ENCODE measurements at regions not wholly inside any gene's neighbourhood (a gene's known extent, or its start where the extent isn't known, plus 50 kb on each side); places are given as distances from the start of the nearest gene placed in this dataset.
"Not testable (repeated sequence)": the region's sequence is repeated elsewhere in the genome, so short reads cannot be mapped to it uniquely, and the experiment has no call there.

DNA sequence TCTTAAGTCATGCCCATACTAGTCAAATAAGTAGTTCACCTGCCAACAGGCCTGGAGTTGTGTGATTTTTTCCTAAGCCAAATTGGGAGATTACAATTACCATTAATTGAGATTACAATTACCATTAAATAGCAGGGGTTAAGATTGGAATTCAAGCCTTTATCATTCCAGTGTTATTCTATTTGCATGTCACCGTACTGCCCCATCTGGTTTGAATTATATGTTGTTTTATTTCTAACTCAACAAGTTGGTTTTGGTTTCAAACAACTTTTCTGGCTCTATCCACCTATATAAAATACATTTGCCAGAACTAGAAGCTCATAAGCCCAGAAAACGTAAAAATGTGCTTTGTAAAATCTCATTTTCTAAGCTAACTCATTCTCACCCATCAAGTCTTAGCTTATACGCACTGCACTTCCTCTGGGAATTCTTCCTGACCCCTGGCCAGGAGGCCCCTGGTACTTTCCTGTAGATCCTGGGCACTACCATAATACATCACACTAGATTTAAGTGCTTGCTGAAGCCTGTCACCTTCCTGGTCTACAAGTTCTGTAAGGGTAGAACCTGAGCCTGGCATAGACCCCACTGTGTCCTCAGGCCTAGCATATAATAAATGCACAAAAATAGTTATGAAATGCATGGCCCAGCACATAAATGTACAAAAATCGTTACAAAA lies 242.0 kb upstream of the TRPM3 start:
- DNase-seq (ENCODE audit: low read depth) = no peak

DNA sequence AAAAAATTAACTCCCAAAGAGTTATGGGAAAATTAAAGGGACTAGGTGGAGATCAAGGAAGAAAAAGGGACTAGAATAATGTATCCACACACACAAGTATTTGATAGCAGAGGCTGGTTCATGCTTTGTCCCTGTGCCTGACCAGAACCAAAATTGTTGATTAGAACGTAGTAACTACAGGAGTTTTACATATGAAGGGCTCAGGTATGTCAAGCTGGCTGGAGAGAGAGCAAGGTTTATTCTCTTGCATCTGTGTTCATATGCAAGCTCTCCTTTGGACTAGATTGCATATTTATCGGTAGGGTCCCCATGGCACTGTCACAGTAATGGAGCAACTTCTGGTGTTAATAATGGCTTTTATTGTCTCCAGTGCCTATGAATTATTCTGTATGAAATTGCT lies 239.9 kb upstream of the TRPM3 start:
- DNase-seq (ENCODE audit: low read depth) = no peak

DNA sequence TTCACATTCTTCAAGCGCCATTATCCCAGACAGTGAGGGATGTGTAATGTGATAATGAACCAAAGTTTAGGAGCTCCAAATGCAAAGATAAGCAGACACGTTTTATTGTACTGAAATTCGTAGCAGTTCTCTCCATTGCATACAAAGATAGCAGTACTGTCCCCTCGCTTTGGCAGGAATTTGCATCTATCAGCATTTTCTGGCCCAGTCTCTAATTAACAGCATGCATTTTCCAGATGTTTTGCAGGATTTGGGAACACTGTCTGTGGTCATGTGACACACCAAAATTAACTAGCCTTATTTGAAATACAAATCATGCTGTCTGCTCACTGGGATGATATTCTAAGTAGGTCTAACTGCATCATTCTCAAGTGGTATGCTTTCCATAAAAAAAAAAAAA lies 235.9 kb upstream of the TRPM3 start:
- DNase-seq (ENCODE audit: low read depth) = no peak

DNA sequence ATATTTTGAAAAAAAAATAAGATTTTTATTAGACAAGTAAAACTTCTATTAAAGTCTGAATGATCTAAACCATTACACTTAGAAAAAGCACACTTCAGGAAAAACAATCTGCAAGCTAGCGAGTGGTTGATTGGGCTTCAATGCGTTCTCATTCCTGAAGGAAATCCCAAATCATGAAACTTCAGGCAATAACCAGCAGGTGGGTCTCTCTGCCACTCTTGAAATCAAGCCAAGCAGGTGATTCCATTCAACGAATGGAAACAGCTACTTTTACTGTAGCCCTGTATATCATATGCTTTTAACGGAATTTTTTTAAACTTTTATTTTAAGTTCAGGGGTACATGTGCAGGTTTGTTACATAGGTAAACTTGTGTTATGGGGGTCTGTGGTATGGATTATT lies 234.5 kb upstream of the TRPM3 start:
- no peak for DNase-seq (ENCODE audit: low read depth)

DNA sequence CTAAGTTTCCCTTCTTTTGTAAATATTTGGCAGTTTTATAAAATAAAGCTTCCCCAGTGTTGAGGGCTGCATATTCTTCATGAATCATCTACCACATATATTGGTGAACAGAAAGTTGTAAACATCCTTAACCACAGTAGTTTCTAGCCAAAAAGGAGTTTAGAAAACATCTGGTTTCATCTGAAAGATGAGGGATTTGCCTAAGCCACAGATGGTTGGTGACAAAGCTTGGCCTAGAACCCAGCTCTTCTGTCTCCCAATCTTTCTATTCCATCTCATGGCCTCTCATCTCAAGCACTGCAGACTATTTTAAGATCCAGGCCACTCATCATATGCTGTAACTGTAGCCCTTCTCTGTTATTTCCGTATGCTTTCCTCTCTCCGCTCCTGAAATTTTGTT lies 232.3 kb upstream of the TRPM3 start:
- no peak for DNase-seq (ENCODE audit: low read depth)

DNA sequence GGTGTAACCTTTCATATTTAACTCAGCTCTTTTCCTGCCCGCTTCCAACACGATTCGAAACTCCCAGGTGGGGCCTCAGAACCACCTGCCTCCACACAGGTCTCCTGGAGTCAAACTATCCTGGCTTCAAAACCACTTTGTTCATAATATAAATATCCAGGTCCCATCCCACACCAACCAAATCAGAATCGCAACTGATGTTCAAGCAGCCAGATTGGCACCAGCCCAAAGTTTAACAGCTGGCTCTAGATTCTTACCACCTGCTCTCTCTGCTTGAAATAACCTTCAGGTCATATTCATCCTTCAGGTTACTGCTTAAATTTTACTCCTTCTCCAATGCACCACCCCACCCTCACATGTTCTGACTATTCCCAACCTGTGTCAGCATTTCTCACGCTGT lies 231.4 kb upstream of the TRPM3 start:
- no peak for DNase-seq (ENCODE audit: low read depth)

DNA sequence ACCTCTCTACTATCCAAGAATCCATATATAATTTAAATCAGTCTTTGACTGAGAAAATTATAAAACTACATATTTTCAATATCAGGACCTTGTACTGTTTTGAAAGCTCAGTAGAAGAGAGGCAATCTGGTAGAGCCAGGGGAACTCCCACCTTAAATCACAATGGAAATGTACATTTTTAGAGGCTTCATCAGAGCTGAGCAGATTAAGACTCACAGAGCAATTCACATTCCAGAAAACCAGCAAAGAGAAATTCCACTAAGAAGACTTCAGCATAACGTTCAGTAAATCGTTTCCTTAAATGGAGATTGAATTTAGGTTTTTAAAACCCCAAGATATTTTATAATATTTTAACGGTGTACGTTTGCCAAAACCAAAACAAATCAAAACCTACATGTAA lies 227.8 kb upstream of the TRPM3 start:
- no peak for DNase-seq (ENCODE audit: low read depth)

DNA sequence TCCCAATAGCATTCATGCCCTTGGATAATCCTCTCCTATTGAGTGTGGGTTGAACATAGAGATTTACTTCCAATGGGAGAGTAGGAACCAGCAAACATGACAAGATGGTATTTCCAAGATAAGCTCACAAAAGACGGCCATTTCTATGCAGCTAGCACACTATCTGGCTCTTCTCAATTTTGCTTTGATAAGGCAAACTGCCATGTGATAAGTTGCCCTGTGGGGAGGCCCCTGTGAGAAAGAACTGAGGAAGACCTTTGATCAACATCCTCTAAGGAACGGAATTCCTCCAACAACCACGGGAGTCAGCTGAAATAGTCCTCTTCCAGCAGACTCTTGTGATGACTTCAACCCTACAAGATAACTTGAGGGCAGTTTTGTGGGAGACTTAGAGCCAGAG lies 211.9 kb upstream of the TRPM3 start:
- no peak for DNase-seq (ENCODE audit: low read depth)

DNA sequence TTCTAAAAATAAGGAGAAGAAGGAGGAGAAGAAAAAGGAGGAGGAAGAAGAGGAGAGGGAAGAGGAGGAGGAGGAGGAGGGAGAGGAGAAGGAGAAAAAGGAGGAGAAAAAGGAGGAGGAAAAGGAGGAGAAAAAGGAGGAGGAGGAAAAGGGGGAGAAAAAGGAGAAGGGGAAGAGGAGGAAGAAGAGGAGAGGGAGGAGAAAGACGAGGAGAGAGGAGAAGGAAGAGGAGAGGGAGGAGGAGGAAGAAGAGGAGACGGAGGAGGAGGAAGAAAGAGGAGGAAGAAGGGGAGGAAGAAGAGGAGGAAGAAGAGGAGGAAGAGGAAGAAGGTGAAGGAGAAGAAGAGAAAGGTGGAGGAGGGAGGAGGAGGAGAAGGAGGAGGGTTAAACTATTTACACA lies 210.2 kb upstream of the TRPM3 start:
- DNase-seq (ENCODE audit: low read depth) = no peak

DNA sequence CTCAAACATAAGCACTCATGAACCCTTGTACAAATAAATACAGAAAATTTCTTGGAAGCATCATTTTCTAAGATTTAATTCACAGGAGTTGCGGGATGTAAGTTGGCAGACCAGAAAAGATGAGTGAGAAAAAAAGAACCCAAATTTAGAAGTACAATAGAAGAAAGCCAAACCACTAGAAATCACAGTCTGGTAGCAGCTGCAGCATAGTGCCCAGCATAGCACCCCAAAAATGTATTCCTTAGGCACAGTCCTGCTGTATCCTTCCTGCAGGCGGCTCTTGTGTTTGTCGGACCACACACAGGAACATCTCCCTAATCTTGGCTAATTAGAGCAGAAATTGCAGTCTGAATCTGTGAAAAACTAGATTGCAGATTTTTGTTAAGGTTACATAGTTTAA lies 208.5 kb upstream of the TRPM3 start:
- DNase-seq (ENCODE audit: low read depth) = no peak

DNA sequence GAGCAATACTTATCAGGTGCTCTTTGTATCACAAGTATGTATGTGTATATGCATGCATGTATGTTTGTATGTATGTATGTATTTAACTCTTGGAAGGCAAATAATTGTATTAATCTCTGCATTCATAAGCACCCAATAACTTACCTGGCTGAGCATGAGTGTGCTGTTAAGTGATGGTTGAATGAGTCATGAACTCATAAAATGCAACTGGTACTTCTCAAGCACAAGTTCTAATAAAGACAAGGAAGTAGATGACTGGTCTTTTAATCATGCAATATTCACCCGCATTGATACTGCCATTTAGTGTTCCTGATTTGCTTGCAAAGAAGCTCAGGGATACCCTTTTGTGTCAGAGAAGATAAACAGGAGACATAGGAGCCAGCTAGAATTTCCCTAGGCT lies 204.9 kb upstream of the TRPM3 start:
- no peak for DNase-seq (ENCODE audit: low read depth)

DNA sequence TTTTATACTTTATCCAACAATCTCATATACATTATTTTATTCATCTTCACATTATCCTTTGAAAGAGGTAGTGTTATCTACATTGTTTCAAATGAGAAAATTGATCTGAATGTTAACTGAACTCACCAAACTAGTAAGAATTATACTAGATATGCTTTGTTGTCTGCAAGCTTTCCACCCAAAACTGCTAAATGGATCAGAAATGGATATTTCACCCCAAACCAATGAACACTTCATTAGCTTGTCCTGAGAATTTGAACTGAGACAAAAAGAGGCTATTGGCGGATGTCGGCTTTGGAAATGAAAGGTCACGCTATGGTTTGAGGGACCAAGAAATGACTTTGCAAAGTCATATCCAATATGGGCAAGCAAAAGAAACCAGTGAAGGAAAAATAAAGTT lies 201.9 kb upstream of the TRPM3 start:
- DNase-seq (ENCODE audit: low read depth) = no peak

DNA sequence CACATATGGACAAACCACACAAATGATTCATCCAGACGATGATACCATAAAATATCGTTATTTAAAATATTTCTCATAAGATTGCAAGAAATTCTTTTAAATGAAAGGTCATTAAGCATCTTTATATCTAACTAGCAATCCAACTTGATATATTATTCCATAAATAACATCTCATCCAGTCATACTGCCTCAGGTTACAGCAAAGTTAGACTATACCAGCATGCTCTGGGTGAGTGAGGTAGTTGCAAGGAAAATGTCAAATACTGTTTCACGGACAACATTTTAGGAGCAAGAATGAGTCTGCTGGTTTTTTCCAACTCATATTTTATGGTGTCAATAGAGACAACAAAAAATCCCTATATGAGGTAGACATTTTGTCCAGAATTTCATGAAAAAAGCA lies 200.9 kb upstream of the TRPM3 start:
- DNase-seq (ENCODE audit: low read depth) = no peak

DNA sequence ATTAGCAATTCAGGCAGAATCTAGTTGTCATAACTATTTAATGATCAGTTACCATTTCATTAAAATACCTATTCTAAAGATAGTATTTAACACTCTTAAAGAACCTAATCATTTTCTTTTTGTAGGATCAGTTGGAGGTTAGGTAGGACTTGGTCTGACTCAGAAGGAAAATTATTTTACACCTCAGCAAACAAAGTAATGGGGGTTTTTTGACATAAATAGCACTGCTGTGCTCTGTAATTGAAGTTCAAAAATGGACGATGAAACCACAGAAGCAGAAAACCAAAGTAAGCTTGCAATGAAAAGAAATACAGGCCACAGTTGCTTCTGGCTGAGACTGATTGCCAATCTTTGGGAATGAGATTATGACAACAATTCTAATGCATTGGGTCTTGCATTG lies 187.0 kb upstream of the TRPM3 start:
- DNase-seq (ENCODE audit: low read depth) = no peak

DNA sequence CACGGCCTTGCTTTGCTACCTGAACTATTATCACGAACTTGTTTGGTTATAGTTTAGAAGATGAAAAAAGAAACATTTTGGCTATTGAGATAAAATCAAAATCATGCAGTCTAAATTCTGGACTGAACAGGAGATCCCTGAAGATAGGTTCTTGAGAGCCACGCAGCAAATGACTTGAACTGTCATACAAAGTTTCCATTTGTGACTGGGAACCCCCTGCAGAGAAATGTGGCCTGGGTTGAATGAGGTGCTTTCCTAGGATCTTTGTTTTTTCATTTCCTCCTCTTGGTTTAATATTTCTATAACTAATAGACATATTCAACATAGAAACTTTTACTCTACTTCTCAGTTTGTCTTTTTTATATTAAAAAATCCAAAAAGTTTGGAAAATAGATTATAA lies 184.7 kb upstream of the TRPM3 start:
- no peak for DNase-seq (ENCODE audit: low read depth)

DNA sequence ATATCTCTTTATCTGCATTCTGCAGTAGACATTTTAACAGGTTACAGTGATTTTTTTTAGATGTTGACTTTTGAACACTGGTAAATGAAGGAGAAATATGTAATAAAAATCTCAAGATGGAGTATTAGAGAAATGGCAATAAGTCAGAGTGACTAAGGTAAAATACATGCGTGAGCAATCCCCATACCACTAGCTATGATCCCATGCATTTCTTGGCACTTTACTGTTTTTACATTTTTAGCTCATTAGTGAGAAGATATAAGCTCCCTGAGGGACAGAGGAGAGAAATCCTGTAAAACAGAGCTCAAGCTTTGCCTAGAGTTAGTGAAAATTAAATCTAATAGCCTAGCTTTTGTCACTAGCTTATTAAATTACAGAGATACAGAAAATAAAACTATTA lies 181.9 kb upstream of the TRPM3 start:
- DNase-seq (ENCODE audit: low read depth) = no peak

DNA sequence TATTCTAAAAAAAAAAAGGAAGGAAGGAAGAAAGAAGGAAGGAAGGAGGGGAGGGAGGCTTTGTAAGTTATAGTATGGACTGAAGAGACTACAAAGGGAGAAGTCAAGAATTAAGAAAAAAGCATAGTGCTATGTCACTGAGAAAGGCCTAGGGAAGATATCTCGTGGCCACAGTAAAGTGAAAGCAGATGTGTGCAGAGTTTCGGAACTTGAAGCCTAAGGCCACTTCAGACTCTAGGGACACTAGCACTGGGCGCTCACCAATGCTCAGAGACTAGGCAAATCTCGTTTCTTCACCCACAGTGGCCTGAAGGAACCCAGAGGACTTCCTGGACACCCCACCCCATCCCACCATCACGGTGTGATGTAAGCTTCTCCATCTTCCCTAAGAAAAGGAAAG lies 181.4 kb upstream of the TRPM3 start:
- DNase-seq (ENCODE audit: low read depth) = no peak

DNA sequence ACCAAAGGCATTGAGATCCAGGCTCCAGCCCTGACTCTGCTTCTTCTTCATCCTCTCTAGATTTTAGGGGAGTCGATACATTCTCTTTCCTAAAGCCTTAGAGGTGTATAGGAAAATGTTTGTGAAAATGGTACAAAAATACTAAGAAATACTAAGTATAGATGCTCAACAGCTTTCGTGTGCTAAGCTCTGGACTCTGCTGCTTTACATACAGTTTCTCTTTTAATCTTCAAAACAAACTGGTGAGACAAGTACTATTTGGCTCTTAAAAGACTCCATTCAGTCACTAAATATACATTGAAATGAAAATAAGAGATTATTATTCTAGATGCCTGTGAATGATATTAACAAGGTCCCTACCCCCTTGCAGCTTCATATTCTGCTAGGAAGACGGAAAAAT lies 174.5 kb upstream of the TRPM3 start:
- no peak for DNase-seq (ENCODE audit: low read depth)

DNA sequence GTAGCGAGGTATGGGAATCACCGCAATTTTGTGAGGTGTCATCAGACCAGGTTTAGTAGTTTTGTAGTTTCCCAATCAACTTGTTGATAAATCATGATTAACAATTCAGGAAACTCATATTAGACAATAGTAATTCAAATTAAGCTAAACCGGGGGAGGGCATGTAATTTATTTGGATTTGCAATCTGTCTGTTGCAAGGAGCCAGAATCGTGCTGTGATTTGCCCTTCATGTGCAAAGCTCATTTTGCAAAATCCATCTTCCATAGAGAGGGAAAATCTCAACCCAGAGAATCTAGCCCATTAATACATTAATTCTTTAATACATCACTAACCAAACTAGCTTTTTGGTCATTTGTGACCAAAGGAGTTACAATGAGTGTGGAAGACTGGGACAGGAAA lies 164.7 kb upstream of the TRPM3 start:
- DNase-seq (ENCODE audit: low read depth) = no peak

DNA sequence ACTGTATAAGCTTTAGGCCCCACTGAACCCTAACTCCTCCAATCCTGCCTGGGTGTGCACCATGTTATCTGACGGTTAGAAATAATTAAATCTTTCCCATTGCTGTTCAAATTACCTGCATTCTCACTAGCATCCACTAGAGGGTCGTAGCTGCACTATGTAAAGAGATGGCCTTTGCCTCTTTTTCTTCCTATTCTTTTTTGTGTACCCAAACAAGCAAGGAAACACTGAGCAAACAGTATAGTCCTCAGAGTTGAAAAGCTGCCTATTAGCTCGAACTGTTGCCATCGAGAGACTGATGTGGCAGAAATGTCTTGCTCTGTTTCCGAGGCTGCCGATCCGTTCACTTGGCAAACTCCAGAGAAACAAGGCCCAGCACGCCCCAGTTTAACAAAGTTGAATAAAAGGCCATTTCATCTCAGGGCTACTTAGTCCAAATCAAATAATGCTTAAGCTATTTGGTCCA lies 163.8 kb upstream of the TRPM3 start:
- no peak for DNase-seq (ENCODE audit: low read depth)

DNA sequence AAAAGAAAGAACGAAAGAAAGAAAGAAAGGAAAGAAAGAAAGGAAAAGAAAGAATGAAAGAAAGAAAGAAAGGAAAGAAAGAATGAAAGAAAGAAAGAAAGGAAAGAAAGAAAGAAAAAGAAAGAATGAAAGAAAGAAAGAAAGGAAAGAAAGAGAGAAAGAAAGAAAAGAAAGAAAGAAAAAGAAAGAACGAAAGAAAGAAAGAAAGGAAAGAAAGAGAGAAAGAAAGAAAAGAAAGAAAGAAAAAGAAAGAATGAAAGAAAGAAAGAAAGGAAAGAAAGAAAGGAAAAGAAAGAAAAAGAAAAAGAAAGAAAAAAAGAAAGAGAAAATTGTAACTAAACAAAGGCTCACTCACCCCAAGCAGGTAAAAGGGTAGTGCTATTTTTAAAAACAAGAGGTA lies 160.7 kb upstream of the TRPM3 start:
- not testable (repeated sequence) for DNase-seq (ENCODE audit: low read depth)

DNA sequence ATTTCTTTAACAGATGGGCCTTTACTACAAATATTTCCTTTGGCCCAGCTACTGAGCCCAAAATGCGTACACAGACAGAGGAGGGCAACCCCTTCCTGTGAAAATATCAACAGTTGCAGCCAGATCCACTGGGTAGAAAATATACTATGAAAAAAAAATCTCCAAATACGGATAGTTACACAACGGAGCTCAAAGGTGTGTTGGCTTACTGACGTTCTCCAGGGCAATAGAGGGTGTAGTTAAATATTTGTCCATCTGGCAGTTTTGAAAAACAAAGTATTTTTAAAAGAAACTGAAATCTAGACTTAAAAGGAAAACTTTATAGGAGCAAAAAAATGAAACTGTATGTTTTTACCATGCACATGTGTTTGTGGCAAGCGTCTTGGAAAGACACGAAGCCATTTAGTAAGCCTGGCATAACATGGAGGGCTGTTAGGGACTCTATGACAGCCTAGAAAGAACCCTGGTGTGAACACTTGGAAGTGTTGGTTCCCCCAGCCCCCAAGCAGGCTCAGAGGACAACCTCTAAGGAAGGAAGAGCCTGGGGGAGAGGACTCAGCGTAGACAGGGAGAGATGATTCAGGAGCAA lies 157.8 kb upstream of the TRPM3 start:
- no peak for DNase-seq (ENCODE audit: low read depth)

DNA sequence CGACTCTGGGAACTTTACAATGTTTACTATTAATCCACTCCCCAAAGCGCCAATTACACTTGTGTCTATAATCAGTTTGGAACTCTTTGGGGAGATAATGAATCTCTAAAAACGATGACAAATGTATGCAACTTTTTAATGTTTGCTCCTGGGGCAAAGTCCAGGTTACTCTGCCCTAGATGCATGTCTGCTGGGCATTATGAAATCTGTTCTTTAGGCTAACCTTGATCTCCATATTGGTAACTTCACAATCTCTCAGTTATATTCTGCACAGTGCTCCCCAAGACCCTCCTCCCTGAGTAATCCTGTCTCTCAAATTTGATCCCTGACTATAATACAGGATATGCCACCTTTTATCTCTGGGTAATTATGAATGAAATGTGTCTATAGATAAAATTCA lies 152.2 kb upstream of the TRPM3 start:
- DNase-seq (ENCODE audit: low read depth) = no peak

DNA sequence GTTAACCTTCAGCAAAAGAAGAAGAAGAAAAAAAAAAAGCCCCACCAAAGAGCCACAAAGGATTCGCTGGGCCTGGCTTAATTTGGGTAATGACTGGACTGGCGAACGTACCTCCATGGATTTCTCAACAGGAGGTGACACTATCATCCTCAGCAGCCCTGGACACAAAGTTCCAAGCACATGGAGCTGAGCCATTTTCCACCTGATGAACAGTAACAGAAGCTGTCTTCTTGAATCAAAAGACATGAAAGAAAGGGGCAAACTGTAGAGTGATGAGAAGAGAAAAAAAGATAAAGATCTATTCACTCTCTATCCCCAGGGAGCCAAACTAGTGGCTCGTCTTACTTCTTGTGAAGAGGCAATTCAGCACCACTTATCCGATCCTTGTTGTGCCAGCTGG lies 150.2 kb upstream of the TRPM3 start:
- no peak for DNase-seq (ENCODE audit: low read depth)
